Prostate gland (tissue), 2 donors: ENCODE measurements at regions not wholly inside any gene's neighbourhood (a gene's known extent, or its start where the extent isn't known, plus 50 kb on each side); places are given as distances from the start of the nearest gene placed in this dataset.

ENCODE experiments used
- CTCF ChIP-seq, 4 experiments: fragments of 200-600 bp in 2 of 4; fragments of 450-650 bp in 2 of 4; sonication (generic) in 2 of 4; IDR thresholded peaks; 1 replicate in 3 of 4; 2 replicates in 1 of 4; pipeline ENCODE4 v1.5.1; 2016 to 2019; ENCODE audit warnings: antibody characterized with exemption in 4 of 4, mild to moderate bottlenecking in 2 of 4, moderate library complexity in 2 of 4
- POLR2A ChIP-seq: fragments of 450-650 bp; IDR thresholded peaks from one replicate; pipeline ENCODE4 v1.6.1; 2016; ENCODE audit warnings: antibody characterized with exemption, mild to moderate bottlenecking
- POLR2AphosphoS5 ChIP-seq: sonication (generic); formaldehyde crosslinking; IDR thresholded peaks from one replicate; pipeline ENCODE4 v1.6.1; 2017; ENCODE audit warnings: antibody characterized with exemption

DNA sequence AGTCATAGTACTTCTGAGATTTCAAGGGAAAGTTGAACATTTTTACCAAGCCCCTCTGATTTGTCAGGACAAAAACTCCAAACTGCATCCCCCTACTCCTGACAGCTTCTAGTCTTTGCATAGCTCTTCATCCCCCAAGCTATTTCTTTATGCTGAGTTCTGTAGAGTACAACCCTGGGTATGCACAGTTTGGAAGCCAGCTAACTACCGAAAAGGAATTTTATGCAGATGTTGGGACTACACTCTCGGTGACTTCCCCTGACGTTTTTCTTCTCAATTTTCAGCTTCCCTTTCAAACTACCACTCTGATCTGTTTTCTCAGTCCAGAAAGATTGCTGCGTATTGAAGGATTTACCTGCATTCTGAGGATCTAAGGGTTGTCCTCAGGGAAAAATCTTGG is 1060.2 kb upstream of the ACVR2A start:
- TF ChIP-seq CTCF (IDR thresholded peaks at IDR 0.05) (no peak), POLR2A (no peak), POLR2AphosphoS5 (no peak)
